ENCODE measurements at regions not wholly inside any gene's neighbourhood (a gene's known extent, or its start where the extent isn't known, plus 50 kb on each side); places are given as distances from the start of the nearest gene placed in this dataset.

DNA sequence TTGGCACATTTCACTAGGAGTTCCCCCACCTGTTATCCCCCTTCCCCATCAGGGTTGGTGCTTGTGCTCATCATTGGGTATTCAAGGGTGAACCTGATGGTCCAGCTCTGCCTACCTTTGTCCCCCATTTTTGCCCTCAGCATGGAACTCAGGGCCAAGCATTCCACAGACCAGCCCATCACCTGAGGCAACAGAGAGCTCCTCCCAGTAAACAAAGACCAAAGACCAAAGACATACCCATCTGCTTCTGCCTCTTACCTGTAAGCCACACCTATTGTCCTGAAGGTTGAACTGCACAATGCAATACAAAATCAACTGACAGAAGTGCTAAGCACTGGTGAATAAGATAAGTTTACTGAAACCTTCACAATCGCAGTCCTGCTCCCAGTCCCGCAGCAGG, 237.5 kb downstream of the PAPSS1 start:
- TF ChIP-seq POLR2A (IDR thresholded peaks at IDR 0.05) (no peak), CTCF (IDR thresholded peaks at IDR 0.05) (no peak)

GRCh38 chr4:107478327-107478980, 241.6 kb downstream of the PAPSS1 start:
- Histone ChIP-seq H3K27ac (no peak overlapping the region), H3K9me3 (no peaks in the 10 kb centered on the region), H3K4me1 (no peaks in the 10 kb centered on the region), H3K27me3 (no peaks in the 10 kb centered on the region), H3K36me3 (no peaks in the 10 kb centered on the region), H3K4me3 (no peak overlapping the region)
- intact Hi-C loops (cut with DNase I): no loop called here
- DNase-seq (ENCODE audit: extremely low spot score in 2 of 2): no peak
- TF ChIP-seq POLR2AphosphoS5 (IDR thresholded peaks at IDR 0.05; ENCODE audit: insufficient read depth in 1 of 2, low read depth in 1 of 2) (no peak), POLR2A (IDR thresholded peaks at IDR 0.05) (no peak), CTCF (IDR thresholded peaks at IDR 0.05) (no peak)

More for the DNA sequence above, 237.5 kb downstream of the PAPSS1 start:
- Histone ChIP-seq H3K27ac (no peak overlapping the region), H3K27me3 (no peaks in the 10 kb centered on the region), H3K9me3 (no peaks in the 10 kb centered on the region), H3K36me3 (no peaks in the 10 kb centered on the region), H3K4me3 (no peak overlapping the region), H3K4me1 (no peaks in the 10 kb centered on the region)
- DNase-seq (ENCODE audit: extremely low spot score in 2 of 2): no peak
- intact Hi-C loops (cut with DNase I): no loop called here

DNA sequence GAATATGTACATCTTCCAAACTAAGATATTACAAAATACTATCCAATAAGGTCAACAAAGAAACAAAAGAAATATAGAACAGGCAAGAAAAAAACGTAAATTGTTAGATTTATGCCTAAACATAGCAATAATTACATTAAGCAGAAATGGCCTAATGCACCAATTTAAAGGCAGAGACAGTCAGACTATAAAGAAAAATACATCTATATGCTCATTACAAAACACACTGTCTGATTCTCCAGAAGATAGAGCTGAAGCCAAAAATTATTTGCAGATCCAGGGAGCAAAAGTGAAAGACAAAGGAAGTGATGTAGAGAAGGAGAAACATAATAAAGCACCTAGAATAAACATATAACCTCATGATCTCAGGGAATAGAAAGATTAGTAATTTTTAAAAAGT, 246.9 kb downstream of the PAPSS1 start:
- Histone ChIP-seq H3K4me3 (no peak overlapping the region), H3K9me3 (no peaks in the 10 kb centered on the region), H3K27ac (no peak overlapping the region), H3K27me3 (no peaks in the 10 kb centered on the region), H3K4me1 (no peaks in the 10 kb centered on the region), H3K36me3 (no peaks in the 10 kb centered on the region)
- intact Hi-C loops (cut with DNase I): no loop called here
- TF ChIP-seq CTCF (IDR thresholded peaks at IDR 0.05): no peak
- no peak for TF ChIP-seq POLR2A (IDR thresholded peaks at IDR 0.05)
- no peak for TF ChIP-seq POLR2AphosphoS5 (IDR thresholded peaks at IDR 0.05; ENCODE audit: insufficient read depth in 1 of 2, low read depth in 1 of 2)
- DNase-seq (ENCODE audit: extremely low spot score in 2 of 2): no peak

DNA sequence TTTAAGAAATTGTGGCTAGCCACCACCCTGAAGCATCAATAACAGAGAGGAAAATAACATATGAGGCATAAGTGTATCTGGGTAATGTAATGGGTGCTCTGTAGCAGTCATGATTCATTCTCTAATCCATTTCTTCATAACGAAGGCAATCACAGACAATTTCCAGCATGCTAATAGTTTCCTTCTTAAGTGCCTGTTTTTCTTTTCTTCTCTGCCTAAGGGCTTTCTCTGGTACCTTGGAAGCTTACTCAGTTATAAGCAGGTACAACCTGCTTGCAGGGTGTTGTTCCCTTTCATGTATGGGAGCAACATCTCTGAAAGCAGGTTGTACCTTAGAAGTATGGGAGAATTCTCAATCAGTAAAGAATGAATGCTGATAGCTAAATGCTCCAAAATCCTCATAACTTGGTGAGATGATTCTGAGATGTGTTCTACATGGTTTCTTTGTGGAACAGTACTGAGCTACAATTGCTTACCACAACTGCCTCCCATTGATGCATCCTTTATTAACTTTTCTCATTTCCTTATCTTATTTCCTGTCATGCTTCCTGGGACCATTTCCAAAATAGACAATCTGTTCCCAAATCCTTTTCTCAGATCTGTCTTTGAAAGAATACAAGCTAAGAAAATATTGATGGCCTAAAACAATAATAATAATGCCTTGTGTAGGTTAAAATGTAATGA, 247.6 kb downstream of the PAPSS1 start:
- no peaks in the 10 kb centered on the region for H3K27me3 ChIP-seq
- DNase-seq (ENCODE audit: extremely low spot score in 2 of 2): no peak
- H3K4me3 ChIP-seq: no peak overlapping the region
- no peak overlapping the region for H3K27ac ChIP-seq
- intact Hi-C loops (cut with DNase I): no loop called here
- H3K9me3 ChIP-seq: no peaks in the 10 kb centered on the region
- H3K36me3 ChIP-seq: no peaks in the 10 kb centered on the region
- TF ChIP-seq POLR2AphosphoS5 (IDR thresholded peaks at IDR 0.05; ENCODE audit: insufficient read depth in 1 of 2, low read depth in 1 of 2) (peak in 1 of 2 donors; percentile 38), CTCF (IDR thresholded peaks at IDR 0.05) (no peak)
- no peaks in the 10 kb centered on the region for H3K4me1 ChIP-seq

GRCh38 chr4:107470173-107470572, 249.9 kb downstream of the PAPSS1 start:
- Histone ChIP-seq H3K4me3 (no peak overlapping the region), H3K4me1 (no peaks in the 10 kb centered on the region), H3K27me3 (no peaks in the 10 kb centered on the region), H3K36me3 (no peaks in the 10 kb centered on the region), H3K27ac (no peak overlapping the region), H3K9me3 (no peaks in the 10 kb centered on the region)
- TF ChIP-seq POLR2AphosphoS5 (IDR thresholded peaks at IDR 0.05; ENCODE audit: insufficient read depth in 1 of 2, low read depth in 1 of 2): no peak
- no peak for TF ChIP-seq CTCF (IDR thresholded peaks at IDR 0.05)
- no peak for TF ChIP-seq POLR2A (IDR thresholded peaks at IDR 0.05)
- DNase-seq (ENCODE audit: extremely low spot score in 2 of 2): no peak
- intact Hi-C loops (cut with DNase I): no loop called here
